ENCODE measurements at regions not wholly inside any gene's neighbourhood (a gene's known extent, or its start where the extent isn't known, plus 50 kb on each side); places are given as distances from the start of the nearest gene placed in this dataset.

- TF ChIP-seq POLR2A (IDR thresholded peaks at IDR 0.05; ENCODE audit: extremely low read depth, insufficient read length), result no peak
- TF ChIP-seq, protein P1, sequence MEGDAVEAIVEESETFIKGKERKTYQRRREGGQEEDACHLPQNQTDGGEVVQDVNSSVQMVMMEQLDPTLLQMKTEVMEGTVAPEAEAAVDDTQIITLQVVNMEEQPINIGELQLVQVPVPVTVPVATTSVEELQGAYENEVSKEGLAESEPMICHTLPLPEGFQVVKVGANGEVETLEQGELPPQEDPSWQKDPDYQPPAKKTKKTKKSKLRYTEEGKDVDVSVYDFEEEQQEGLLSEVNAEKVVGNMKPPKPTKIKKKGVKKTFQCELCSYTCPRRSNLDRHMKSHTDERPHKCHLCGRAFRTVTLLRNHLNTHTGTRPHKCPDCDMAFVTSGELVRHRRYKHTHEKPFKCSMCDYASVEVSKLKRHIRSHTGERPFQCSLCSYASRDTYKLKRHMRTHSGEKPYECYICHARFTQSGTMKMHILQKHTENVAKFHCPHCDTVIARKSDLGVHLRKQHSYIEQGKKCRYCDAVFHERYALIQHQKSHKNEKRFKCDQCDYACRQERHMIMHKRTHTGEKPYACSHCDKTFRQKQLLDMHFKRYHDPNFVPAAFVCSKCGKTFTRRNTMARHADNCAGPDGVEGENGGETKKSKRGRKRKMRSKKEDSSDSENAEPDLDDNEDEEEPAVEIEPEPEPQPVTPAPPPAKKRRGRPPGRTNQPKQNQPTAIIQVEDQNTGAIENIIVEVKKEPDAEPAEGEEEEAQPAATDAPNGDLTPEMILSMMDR (IDR thresholded peaks at IDR 0.05; ENCODE audit: low read depth, low read length), result no peak
Measured at GRCh38 chr3:117547956-117548550, 838.5 kb downstream of the TUSC7 start.
